Activated CD4-positive, alpha-beta T cell treated with anti-CD3 and anti-CD28 coated beads, Interleukin-2, amount 50 U/mL, for 48 hours (primary cell): ENCODE measurements at regions not wholly inside any gene's neighbourhood (a gene's known extent, or its start where the extent isn't known, plus 50 kb on each side); places are given as distances from the start of the nearest gene placed in this dataset.

Source experiments
- DNase-seq, 2 experiments: peaks; one replicate each; pipeline ENCODE4 v3.0.0-alpha.2; 2020

DNA sequence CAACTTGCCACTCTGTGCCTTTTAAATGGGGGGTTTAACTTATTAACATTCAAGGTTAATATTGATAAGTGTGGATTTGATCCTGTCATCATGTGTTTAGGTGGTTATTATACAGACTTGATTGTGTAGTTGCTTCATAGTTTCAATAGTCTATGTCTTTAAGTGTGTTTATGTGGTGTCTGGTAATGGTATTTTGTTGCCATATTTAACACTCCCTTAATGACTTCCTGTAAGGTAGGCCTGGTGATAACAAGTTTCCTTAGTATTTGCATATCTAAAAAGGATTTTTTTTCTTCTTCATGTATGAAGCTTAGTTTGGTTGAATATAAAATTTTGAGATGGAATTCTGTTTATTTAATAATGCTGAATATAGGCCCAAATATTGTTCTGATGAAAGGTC, 506.0 kb upstream of the ZNF462 start:
- no peak for DNase-seq

- no peak for DNase-seq
Observed at GRCh38 chr9:106358331-106358730, 504.6 kb upstream of the ZNF462 start.

DNA sequence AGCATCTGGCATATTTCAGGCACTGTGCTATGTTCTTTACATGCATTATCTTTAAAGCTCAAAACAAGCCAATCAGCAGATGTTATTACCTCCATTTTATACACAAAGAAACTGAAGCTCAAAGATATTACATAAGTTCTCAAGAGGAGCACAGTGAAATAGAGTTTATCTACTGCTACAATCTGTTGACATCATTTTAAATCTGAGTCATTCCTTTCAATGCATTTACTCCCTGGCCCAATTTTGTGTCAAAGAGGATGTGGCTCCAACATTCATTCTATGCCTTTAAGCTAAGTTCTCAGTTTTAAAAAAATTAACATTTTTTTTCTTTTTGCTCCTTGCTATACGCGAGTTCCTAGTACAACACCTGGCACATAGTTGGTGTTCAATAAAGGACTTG, 486.3 kb upstream of the ZNF462 start:
- no peak for DNase-seq

DNA sequence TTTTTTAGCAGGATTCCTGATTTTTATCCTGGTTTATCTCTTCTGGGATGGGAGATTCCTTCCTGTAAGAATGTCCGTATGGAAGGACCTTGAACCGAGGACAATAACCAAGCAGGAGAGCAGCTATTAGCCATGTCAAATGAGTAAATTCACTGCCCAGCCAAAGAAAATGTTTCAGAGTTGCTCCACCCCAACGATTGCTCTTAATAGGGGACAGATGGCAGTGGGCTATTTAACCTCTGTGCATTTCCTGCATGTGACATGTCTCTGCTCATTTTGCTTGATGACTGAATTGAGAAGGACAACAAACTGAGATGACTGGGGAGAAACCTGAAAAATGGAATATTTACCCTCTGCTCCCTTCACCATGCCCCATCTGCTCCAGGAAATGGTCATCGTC, 479.9 kb upstream of the ZNF462 start:
- no peak for DNase-seq

- no peak for DNase-seq
Observed at GRCh38 chr9:106387965-106388364, 475.0 kb upstream of the ZNF462 start.

- no peak for DNase-seq
Observed at GRCh38 chr9:106393226-106393625, 469.7 kb upstream of the ZNF462 start.

GRCh38 chr9:106400170-106400569, 462.8 kb upstream of the ZNF462 start:
- DNase-seq, result no peak

DNA sequence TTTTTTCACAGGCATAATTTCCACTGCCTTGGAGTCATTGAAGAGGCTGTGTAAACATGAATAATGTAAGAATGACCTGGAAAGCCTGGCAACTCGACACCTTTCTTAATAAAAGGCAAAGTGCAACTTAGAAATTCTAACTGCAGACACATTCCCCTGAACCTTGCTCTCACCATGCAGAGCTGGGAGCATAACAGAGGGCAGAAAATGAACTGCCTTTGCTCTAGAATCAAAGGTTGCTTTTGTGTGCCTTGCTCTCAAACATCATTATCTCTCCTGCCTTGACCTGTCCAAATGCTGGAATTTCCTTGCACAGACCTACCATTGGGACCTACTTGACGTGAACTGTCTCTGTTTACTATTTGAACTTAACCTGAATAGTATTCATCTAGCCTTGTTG, 462.0 kb upstream of the ZNF462 start:
- DNase-seq, result no peak

DNA sequence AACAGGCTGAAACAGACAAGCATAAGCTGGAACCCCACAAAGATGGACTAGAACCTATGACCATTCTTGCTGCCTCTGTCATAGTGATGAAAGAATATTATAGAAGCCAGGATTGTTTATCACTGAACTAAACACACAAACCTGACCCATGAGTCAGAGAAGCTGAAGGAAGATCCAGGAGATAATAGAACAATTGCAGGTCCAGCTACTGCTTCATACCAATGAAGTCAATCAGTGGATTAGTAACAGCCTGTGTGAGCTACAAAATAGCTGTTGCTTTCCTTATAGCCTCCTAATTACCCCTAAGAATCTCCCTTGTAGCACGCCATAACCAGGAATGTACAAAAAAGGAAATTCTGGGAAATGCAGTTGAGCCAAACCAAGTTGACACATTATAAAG, 459.9 kb upstream of the ZNF462 start:
- DNase-seq, result no peak

DNA sequence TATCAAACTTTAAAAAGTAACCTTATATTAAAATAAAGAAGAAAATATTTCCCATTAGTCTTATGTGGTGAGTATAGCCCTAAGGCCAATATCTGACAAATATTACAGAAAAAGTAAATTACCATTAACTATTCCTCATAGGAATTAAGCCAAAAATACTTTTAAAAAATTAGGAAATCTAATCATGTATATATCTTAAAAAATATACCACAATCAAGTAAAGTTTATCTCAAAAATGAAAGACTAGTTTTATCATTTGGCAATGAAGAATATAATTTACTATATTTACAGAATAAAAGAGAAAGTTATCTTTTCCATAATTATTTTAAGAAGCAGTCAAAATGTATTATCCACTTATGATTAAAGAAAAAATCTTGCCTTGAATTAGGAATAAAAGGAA, 458.8 kb upstream of the ZNF462 start:
- DNase-seq, result no peak

DNA sequence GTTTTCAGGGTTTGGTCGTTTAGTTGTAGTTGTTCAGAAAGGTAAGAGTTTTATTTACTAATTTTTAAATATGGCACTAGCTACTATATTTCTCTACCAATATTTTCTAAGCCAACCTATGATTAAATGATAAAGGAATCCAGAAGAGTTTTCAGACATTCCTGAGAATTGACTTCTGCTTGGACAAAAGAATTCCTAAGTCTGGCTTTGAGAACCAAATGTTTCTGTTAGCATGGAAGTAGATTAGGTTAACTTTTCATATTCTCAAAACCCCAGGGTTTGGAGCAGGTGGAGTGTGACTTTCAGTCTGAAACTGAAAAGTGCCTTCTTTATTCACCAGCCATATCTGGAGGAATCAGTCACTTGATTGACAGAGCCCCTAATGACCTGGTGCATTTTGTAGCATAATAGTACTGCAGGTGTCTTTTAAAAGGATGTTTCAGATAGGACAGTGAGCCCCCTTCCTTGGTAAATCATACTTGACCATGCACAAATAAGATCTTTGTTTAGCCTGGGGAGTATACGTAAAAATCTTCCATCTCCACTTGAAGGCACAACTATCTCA, 457.0 kb upstream of the ZNF462 start:
- no peak for DNase-seq

DNA sequence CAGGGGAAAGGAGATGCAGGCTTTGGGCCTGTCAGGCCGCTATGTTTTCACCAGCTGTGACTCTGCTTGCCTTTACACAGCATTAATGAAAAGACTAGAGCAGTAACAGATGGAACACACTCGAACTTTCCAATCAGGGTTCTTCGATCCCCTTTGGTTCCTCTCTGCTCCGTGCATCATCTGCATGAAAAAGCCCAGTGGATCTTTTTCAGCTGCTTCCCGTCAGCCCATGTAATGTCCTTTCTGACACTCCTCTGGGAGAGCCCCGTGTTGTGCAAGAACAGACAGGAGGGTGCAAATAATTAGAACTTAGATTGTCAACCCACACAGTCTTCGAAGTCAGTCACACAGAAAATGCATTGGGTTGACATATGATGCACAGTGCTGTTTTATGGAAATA, 448.9 kb upstream of the ZNF462 start:
- no peak for DNase-seq

DNA sequence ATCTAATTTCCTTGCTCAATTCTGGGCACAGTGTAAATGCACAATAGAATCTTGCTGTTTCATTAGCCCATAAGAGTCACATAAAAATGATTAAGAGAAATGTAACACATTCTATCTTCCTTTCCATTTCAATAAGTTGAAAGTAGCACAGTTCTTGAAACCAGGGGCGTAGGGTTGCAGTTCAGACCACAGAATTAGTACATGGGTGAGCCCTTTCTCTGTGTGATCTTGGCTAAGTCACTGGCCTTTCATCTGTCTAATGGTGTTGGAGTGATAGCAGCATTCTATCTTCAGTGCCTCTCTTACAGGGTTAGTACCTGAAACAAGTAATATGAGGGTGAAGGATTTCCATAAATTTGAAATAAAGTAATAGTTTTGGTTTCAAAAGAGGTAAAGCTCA, 445.3 kb upstream of the ZNF462 start:
- no peak for DNase-seq

DNA sequence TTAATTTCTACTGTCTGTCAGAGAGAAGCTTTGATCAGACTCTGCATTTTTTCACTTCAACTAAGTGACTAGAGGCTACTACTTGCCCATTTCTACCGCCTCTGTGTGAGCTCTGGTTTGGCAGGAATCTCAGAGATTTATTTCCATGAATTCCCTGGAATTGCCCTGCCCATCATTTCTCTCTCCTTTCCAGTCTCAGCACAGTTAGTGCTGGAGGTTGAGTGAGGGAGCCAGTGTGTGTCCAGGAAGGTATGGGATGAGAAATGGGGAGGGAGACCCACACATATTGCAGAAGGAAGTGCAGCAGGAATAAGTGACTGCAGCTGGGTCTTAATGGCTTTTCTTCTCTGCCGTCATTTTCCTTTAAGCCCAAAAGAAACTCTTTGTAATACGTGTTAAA, 443.1 kb upstream of the ZNF462 start:
- no peak for DNase-seq

- DNase-seq, result no peak
Observed at GRCh38 chr9:106420511-106420944, 442.4 kb upstream of the ZNF462 start.

GRCh38 chr9:106421772-106422171, 441.2 kb upstream of the ZNF462 start:
- no peak for DNase-seq

DNA sequence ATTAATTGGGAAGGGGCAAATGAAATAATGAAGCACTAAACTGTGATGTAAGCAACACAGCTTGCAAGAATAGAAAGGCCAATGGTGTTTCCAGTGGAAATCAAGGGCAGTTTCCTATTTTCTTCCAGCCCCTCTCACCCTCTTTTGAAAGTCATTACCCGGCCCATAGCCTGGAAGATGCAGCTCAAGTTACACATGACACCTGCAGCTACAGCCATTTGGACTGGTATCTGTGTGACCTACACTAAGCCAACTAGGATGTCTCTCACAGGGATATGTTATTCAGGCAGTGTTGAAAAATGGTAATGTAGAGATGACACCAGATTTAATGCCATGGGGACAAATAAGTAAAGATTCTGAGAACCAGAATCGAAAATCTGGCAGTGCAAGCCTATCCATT, 439.4 kb upstream of the ZNF462 start:
- DNase-seq, result no peak

DNA sequence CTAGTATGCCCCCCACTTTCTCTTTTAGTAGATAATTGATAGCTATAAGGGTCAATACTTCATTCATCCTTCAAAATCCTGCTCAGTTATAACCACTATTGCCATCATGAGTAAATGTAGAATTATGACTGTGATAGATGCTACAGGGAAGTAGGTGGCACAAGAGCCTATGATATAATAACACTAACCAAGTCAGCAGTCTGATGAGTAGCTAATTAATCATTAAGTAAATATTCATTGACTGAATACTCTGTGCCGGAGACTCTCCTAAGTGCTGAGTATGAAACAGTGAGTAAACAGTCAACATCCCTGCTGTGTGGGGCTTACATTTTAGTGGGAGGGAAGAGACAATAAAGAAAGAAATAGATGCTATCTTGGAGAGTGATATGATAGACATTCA, 430.3 kb upstream of the ZNF462 start:
- DNase-seq, result no peak

- no peak for DNase-seq
Observed at GRCh38 chr9:106438928-106439327, 424.0 kb upstream of the ZNF462 start.

GRCh38 chr9:106441283-106441682, 421.7 kb upstream of the ZNF462 start:
- DNase-seq, result no peak

- no peak for DNase-seq
Observed at GRCh38 chr9:106443520-106443919, 419.4 kb upstream of the ZNF462 start.

DNA sequence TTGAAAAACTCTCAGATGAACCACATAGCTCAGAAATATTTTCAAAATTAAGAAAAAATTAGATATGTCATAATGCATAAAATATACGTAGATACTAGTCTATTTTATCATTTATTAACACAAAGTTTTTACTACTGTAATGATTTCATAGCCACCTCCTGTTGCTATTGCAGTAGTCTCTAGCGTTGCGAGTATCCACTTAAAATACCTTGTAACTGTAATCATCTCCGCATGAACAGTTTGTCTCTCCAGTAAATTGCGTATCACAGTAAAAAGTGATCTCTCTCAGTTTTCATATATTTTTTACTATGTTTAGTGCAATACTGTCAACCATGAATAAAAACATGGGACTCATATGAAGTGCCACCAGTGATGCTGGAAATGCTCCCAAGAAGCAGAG, 417.9 kb upstream of the ZNF462 start:
- no peak for DNase-seq

DNA sequence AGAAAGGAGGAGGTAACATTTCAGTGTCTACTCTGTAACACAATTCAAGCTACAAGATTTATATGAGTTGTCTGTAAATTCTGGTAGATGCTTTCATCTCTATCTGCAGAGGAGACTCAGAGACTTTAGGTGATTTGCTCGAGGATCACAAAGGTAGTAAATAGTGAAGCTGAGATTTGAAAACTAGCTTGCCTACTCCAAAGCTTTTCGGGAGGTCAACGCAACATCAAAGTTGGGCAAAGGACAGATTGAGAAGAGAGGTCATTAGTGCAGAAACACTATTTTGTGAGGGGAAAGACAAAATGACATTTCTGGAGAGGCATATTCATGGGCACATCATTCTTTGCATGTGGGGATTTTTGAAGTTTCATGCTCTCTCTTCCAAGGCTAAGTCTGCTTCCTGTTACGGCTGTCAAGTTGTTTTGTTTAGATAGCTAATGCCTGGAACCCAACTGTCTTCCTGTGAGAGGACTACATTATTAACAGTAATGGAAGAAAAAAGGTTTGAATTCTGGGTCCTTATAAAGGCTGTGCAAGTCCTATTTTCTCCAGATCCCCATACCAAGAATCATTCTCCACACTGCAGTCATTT, 413.5 kb upstream of the ZNF462 start:
- DNase-seq, result no peak

- no peak for DNase-seq
Observed at GRCh38 chr9:106450549-106450948, 412.4 kb upstream of the ZNF462 start.

GRCh38 chr9:106451223-106451622, 411.7 kb upstream of the ZNF462 start:
- DNase-seq, result no peak
